B cell (primary cell): ENCODE measurements at regions not wholly inside any gene's neighbourhood (a gene's known extent, or its start where the extent isn't known, plus 50 kb on each side); places are given as distances from the start of the nearest gene placed in this dataset.

Experiments
- ATAC-seq: fragments of 200-7000 bp; cut with Tn5 transposase; one replicate; pipeline ENCODE4 v1.10.0; 2021; ENCODE audit warnings: low read depth, mild to moderate bottlenecking, moderate number of reproducible peaks, moderate library complexity
- CTCF ChIA-PET: fragments of 350-600 bp; sonication (Branson Sonifier 250); formaldehyde crosslinking; loops from one replicate; lab custom pipeline; 2021; ENCODE audit warnings: antibody characterized with exemption, inconsistent platforms; lab: Charles Lee
- POLR2A ChIA-PET: fragments of 350-600 bp; sonication (Branson Sonifier 250); formaldehyde crosslinking; loops from one replicate; lab custom pipeline; 2021; ENCODE audit warnings: antibody characterized with exemption; lab: Charles Lee
- DNase-seq: peaks from one replicate; pipeline ENCODE4 v3.0.0; 2013
- H2AFZ ChIP-seq: 2 replicates; pipeline ENCODE4 v1.6.1; 2012; ENCODE audit warnings: mild to moderate bottlenecking, low read depth, low read length; ENCODE audit not compliant: insufficient read depth, poor library complexity, severe bottlenecking
- H3K27ac ChIP-seq, 2 donors: 1 replicate in 1 of 2; 2 replicates in 1 of 2; pipeline ENCODE4 v1.5.1; 2012 to 2013; ENCODE audit warnings: low read length in 2 of 2, mild to moderate bottlenecking in 2 of 2, moderate library complexity in 1 of 2
- H3K27me3 ChIP-seq, 4 experiments: fragments of 200-600 bp in 1 of 4; sonication (generic) in 1 of 4; replicated peaks in 1 of 4; 1 replicate in 2 of 4; 2 replicates in 2 of 4; pipeline versions ENCODE4 v1.6.1 to v1.7.0; 2013 to 2016; ENCODE audit warnings: low read length in 3 of 4, mild to moderate bottlenecking in 2 of 4, mixed read lengths in 1 of 4, moderate library complexity in 1 of 4; ENCODE audit not compliant: insufficient read depth in 4 of 4, control insufficient read depth in 3 of 4; ENCODE audit errors: control extremely low read depth in 1 of 4
- H3K36me3 ChIP-seq, 2 experiments: replicated peaks in 1 of 2; 1 replicate in 1 of 2; 2 replicates in 1 of 2; pipeline versions ENCODE4 v1.6.1 to v1.7.1; 2013; ENCODE audit warnings: low read length in 1 of 2; ENCODE audit not compliant: insufficient read depth in 2 of 2, control insufficient read depth in 1 of 2; ENCODE audit errors: control extremely low read depth in 1 of 2, extremely low read depth in 1 of 2
- H3K4me1 ChIP-seq, 2 donors: fragments of 200-600 bp in 1 of 2; sonication (generic) in 1 of 2; 1 replicate in 1 of 2; 2 replicates in 1 of 2; pipeline versions ENCODE4 v1.5.1 to v1.6.1; 2013 to 2017; ENCODE audit warnings: low read length in 2 of 2; ENCODE audit not compliant: control insufficient read depth in 2 of 2, insufficient read depth in 2 of 2
- H3K4me2 ChIP-seq: replicated peaks from 2 replicates; pipeline ENCODE3; 2012; ENCODE audit warnings: mild to moderate bottlenecking, low read depth, low read length; ENCODE audit not compliant: poor library complexity, severe bottlenecking
- H3K4me3 ChIP-seq, 5 experiments: fragments of 200-600 bp in 1 of 5; sonication (generic) in 1 of 5; 1 replicate in 3 of 5; 2 replicates in 2 of 5; pipeline versions ENCODE4 v1.5.1 to v1.7.0; 2011 to 2016; ENCODE audit warnings: low read length in 4 of 5, mild to moderate bottlenecking in 4 of 5, low read depth in 2 of 5, control low read depth in 1 of 5, moderate library complexity in 1 of 5; ENCODE audit not compliant: insufficient read depth in 1 of 5; ENCODE audit errors: control extremely low read depth in 1 of 5, extremely low read depth in 1 of 5
- H3K79me2 ChIP-seq: fragments of 200-600 bp; sonication (generic); one replicate; pipeline ENCODE4 v1.6.0; 2016; ENCODE audit warnings: low read length; ENCODE audit not compliant: control insufficient read depth, insufficient read depth
- H3K9ac ChIP-seq: fragments of 200-600 bp; sonication (generic); 2 replicates; pipeline ENCODE4 v1.6.1; 2017; ENCODE audit warnings: mild to moderate bottlenecking, low read length, moderate library complexity
- H3K9me3 ChIP-seq, 3 donors: one replicate each; pipeline versions ENCODE4 v1.6.1 to v1.7.1; 2013; ENCODE audit warnings: low read length in 2 of 3; ENCODE audit not compliant: control insufficient read depth in 2 of 3, insufficient read depth in 1 of 3; ENCODE audit errors: control extremely low read depth in 1 of 3
- H4K20me1 ChIP-seq: 2 replicates; pipeline ENCODE4 v1.6.0; 2012; ENCODE audit warnings: mild to moderate bottlenecking, low read length; ENCODE audit not compliant: insufficient read depth, control insufficient read depth, poor library complexity, severe bottlenecking
- H3K27ac Mint-ChIP-seq: one replicate; pipeline ENCODE4 v1.8.0; 2021; ENCODE audit warnings: mixed read lengths
- H3K27me3 Mint-ChIP-seq: one replicate; pipeline ENCODE4 v1.8.0; 2021; ENCODE audit warnings: mixed read lengths
- H3K4me1 Mint-ChIP-seq: one replicate; pipeline ENCODE4 v1.8.0; 2021; ENCODE audit warnings: mixed read lengths
- H3K4me3 Mint-ChIP-seq: one replicate; pipeline ENCODE4 v1.8.0; 2021; ENCODE audit warnings: mixed read lengths
- H3K9me3 Mint-ChIP-seq: one replicate; pipeline ENCODE4 v1.8.0; 2022; ENCODE audit warnings: mixed read lengths; ENCODE audit not compliant: insufficient read depth
- CTCF ChIP-seq: fragments of 200-600 bp; IDR thresholded peaks from one replicate; pipeline ENCODE4 v1.8.0; 2022; ENCODE audit warnings: antibody characterized with exemption, mild to moderate bottlenecking
- EZH2 ChIP-seq: IDR thresholded peaks from 2 replicates; pipeline ENCODE4 v1.6.1; 2012; ENCODE audit warnings: borderline replicate concordance, low read depth, mild to moderate bottlenecking, moderate library complexity, low read length; ENCODE audit not compliant: insufficient read depth, poor library complexity, severe bottlenecking
- WGBS: methylation state at CpG from one replicate; pipeline ENCODE4 v1.1.5; 2013; ENCODE audit warnings: missing lambda C conversion rate; ENCODE audit not compliant: insufficient coverage; 5-methylcytosine and 5-hydroxymethylcytosine counted together
- intact Hi-C: fragments of 100-400 bp; cut with micrococcal nuclease; formaldehyde crosslinking; loops from one replicate; pipeline ENCODE4 v1.10.0; 2022

- WGBS = no CpG with 5 or more reads among the region's 3 CpGs
- POLR2A ChIA-PET = no interaction called here
- ATAC-seq (no peak), DNase-seq (no peak)
- Histone ChIP-seq H4K20me1 (no peaks in the 10 kb centered on the region), H2AFZ (no peak overlapping the region), H3K9me3 (peaks cover 0 to 3% (median 0%) of the 10 kb centered on the region in 3 donors), H3K27me3 (no peaks in the 10 kb centered on the region), H3K9ac (no peak overlapping the region), H3K4me2 (no peak overlapping the region), H3K4me1 (no peaks in the 10 kb centered on the region), H3K27ac (no peak overlapping the region), H3K36me3 (no peaks in the 10 kb centered on the region), H3K4me3 (no peak overlapping the region), H3K79me2 (no peaks in the 10 kb centered on the region)
- no peak for TF ChIP-seq EZH2
- TF ChIP-seq CTCF = no peak
- intact Hi-C loops = no loop called here
- H3K4me3 Mint-ChIP-seq = no peak overlapping the region
- no peaks in the 10 kb centered on the region for H3K4me1 Mint-ChIP-seq
- CTCF ChIA-PET = no interaction called here
- H3K27ac Mint-ChIP-seq = no peak overlapping the region
- no peaks in the 10 kb centered on the region for H3K9me3 Mint-ChIP-seq
- H3K27me3 Mint-ChIP-seq = no peaks in the 10 kb centered on the region
Measured at GRCh38 chr4:31051565-31051964, 331.4 kb downstream of the PCDH7 start.

- CTCF ChIA-PET = no interaction called here
- no peak for TF ChIP-seq CTCF
- TF ChIP-seq EZH2 = no peak
- Histone ChIP-seq H3K4me1 (no peaks in the 10 kb centered on the region), H3K9ac (no peak overlapping the region), H2AFZ (no peak overlapping the region), H3K4me3 (no peak overlapping the region), H3K27me3 (no peaks in the 10 kb centered on the region), H3K79me2 (no peaks in the 10 kb centered on the region), H3K27ac (no peak overlapping the region), H4K20me1 (no peaks in the 10 kb centered on the region), H3K9me3 (peaks cover 0 to 3% (median 0%) of the 10 kb centered on the region in 3 donors), H3K4me2 (no peak overlapping the region), H3K36me3 (no peaks in the 10 kb centered on the region)
- H3K27me3 Mint-ChIP-seq = no peaks in the 10 kb centered on the region
- H3K4me3 Mint-ChIP-seq = no peak overlapping the region
- POLR2A ChIA-PET = no interaction called here
- no peak overlapping the region for H3K27ac Mint-ChIP-seq
- no peaks in the 10 kb centered on the region for H3K4me1 Mint-ChIP-seq
- intact Hi-C loops = no loop called here
- ATAC-seq (no peak), DNase-seq (no peak)
- H3K9me3 Mint-ChIP-seq = peaks cover 3% of the 10 kb centered on the region
- no CpG with 5 or more reads among the region's 1 CpG for WGBS
Measured at GRCh38 chr4:31052519-31052918, 332.4 kb downstream of the PCDH7 start.
